HEK293 (cell line): ENCODE measurements at regions not wholly inside any gene's neighbourhood (a gene's known extent, or its start where the extent isn't known, plus 50 kb on each side); places are given as distances from the start of the nearest gene placed in this dataset.

Source experiments
- CTCF ChIP-seq: fragments of 450-650 bp; formaldehyde crosslinking; IDR thresholded peaks from 2 replicates; pipeline ENCODE4 v1.5.1; 2016; ENCODE audit warnings: missing biosample characterization, missing genetic modification characterization
- OSR2 ChIP-seq: fragments of 450-650 bp; formaldehyde crosslinking; IDR thresholded peaks from 2 replicates; pipeline ENCODE4 v1.5.1; 2016; ENCODE audit warnings: missing biosample characterization, missing genetic modification characterization
- ZNF211 ChIP-seq: fragments of 450-650 bp; formaldehyde crosslinking; IDR thresholded peaks from 2 replicates; pipeline ENCODE4 v1.5.1; 2016; ENCODE audit warnings: low read depth, missing biosample characterization, missing genetic modification characterization
- ZNF391 ChIP-seq: fragments of 450-650 bp; formaldehyde crosslinking; IDR thresholded peaks from 2 replicates; pipeline ENCODE4 v1.5.1; 2016; ENCODE audit warnings: low read depth, missing biosample characterization, missing genetic modification characterization, borderline replicate concordance
- ZNF549 ChIP-seq: fragments of 450-650 bp; IDR thresholded peaks from 2 replicates; pipeline ENCODE4 v1.5.1; 2018; ENCODE audit warnings: missing biosample characterization, missing genetic modification characterization, mild to moderate bottlenecking, inconsistent platforms, moderate library complexity
- ZNF558 ChIP-seq: fragments of 450-650 bp; formaldehyde crosslinking; IDR thresholded peaks from 2 replicates; pipeline ENCODE4 v1.5.1; 2016; ENCODE audit warnings: missing biosample characterization, missing genetic modification characterization

DNA sequence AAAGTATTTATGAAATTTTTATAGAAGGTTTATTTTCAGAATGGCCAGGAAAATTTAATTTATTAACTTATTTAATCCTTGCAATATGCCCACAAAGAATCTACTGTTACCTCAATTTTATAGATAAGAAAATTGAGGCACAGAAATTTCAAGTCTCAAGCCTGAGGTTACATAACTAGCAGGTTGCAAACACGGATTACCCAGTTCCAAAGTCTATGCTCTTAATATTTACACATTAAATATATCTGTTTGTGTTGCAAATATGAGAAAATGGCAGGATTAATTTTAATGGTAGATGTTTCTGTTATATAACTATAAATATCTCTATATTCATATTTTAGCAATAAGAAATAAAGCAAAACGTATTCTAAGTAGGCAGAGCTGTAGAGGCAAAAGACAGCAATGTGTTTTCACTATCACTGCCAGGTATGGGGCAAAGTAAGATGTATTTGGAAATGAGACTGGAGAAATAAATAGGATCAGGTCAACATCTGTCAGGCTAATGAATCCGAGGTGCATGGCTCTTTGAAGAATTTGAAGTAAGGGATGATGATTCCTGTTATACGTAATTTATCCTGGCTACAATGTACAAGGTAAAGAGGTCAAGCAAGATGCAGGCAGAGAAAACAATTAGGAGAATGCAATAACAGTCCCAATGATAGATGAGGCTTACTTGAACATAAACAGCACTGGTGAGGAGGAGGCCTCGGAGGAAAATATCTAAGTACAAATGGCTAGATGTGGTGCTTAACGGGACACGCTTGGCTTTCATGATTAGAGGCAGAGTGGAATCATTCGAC is 354.1 kb upstream of the VSTM2A start:
- TF ChIP-seq ZNF549 (tag by site-specific recombination) (no peak), ZNF558 (tag by site-specific recombination) (no peak), ZNF211 (no peak), CTCF (tag by site-specific recombination) (no peak), OSR2 (tag by site-specific recombination) (no peak), ZNF391 (tag by site-specific recombination) (no peak)
